ENCODE measurements at regions not wholly inside any gene's neighbourhood (a gene's known extent, or its start where the extent isn't known, plus 50 kb on each side); places are given as distances from the start of the nearest gene placed in this dataset.

GRCh38 chr7:27299861-27300260, 57.3 kb downstream of the EVX1 start:
- H3K4me2 ChIP-seq (ENCODE audit: unreplicated experiment): no peak overlapping the region
- no peaks in the 10 kb centered on the region for H4K20me1 ChIP-seq (ENCODE audit: insufficient read depth)
- DNase-seq: no peak
- no peak overlapping the region for H3K9ac ChIP-seq
- no peak for TF ChIP-seq EZH2phosphoT487 (IDR thresholded peaks at IDR 0.05; ENCODE audit: insufficient read depth, low read depth)
- no peak for TF ChIP-seq EZH2 (IDR thresholded peaks at IDR 0.05; ENCODE audit: insufficient read depth, poor library complexity, severe bottlenecking)
- H3K9me3 ChIP-seq (ENCODE audit: low read depth): no peaks in the 10 kb centered on the region
- no peak overlapping the region for H3K4me3 ChIP-seq
- 71 to 76% methylated on average over 3 of the region's 3 CpGs for WGBS, 2 experiments (ENCODE audit: low coverage in 1 of 2, low lambda C conversion rate in 2 of 2, missing lambda C conversion rate in 2 of 2)
- 0 out of 2 replicates have a peak, but pooled peaks cover 14% of the 10 kb centered on the region for H3F3A ChIP-seq (ENCODE audit: insufficient read depth)
- H3K4me1 ChIP-seq (ENCODE audit: insufficient read depth): no peaks in the 10 kb centered on the region
- no peaks in the 10 kb centered on the region for H3K9me2 ChIP-seq (ENCODE audit: insufficient read depth)
- no peaks in the 10 kb centered on the region for H3K27me3 ChIP-seq (replicated peaks; ENCODE audit: insufficient read depth)
- no peak overlapping the region for H3K27ac ChIP-seq
- H3K79me2 ChIP-seq (ENCODE audit: insufficient read depth): no peaks in the 10 kb centered on the region
- H2AFZ ChIP-seq: no peak overlapping the region
- in situ Hi-C loops (cut with MboI): no loop called here
- no peaks in the 10 kb centered on the region for H3K36me3 ChIP-seq (ENCODE audit: low read depth)

DNA sequence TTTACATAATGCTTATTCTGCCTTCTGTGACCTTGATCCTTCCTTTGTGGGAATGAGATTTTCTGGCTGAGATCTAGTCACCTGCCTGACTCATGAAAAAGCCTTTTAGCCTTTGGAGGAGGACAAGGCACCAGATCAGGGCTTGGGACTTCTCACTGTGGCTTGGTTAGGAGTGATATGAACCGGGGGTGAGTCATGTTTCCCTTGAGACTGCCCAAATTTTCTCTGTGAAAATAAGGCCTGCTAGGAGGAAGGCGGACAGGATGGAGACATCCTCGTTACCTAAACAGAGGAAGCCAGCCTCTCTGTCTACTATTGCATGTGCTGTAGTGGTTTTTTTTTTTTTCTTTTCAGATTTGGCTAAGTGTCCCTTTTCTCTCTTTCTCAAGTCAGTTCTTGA, 57.8 kb downstream of the EVX1 start:
- no peaks in the 10 kb centered on the region for H4K20me1 ChIP-seq (ENCODE audit: insufficient read depth)
- H3K27me3 ChIP-seq (replicated peaks; ENCODE audit: insufficient read depth): no peaks in the 10 kb centered on the region; the same call in 1 of the 2 replicates
- no peak overlapping the region for H2AFZ ChIP-seq
- no peak overlapping the region for H3K27ac ChIP-seq
- H3F3A ChIP-seq (ENCODE audit: insufficient read depth): 0 out of 2 replicates have a peak, but pooled peaks cover 14% of the 10 kb centered on the region
- H3K4me2 ChIP-seq (ENCODE audit: unreplicated experiment): no peak overlapping the region
- no peak for TF ChIP-seq EZH2phosphoT487 (IDR thresholded peaks at IDR 0.05; ENCODE audit: insufficient read depth, low read depth)
- TF ChIP-seq EZH2 (IDR thresholded peaks at IDR 0.05; ENCODE audit: insufficient read depth, poor library complexity, severe bottlenecking): no peak
- WGBS, 2 experiments (ENCODE audit: low coverage in 1 of 2, low lambda C conversion rate in 2 of 2, missing lambda C conversion rate in 2 of 2): 30 to 40% methylated on average over 3 of the region's 3 CpGs
- H3K4me3 ChIP-seq: no peak overlapping the region
- in situ Hi-C loops (cut with MboI): no loop called here
- no peaks in the 10 kb centered on the region for H3K4me1 ChIP-seq (ENCODE audit: insufficient read depth)
- H3K9me3 ChIP-seq (ENCODE audit: low read depth): no peaks in the 10 kb centered on the region
- H3K9ac ChIP-seq: no peak overlapping the region
- H3K79me2 ChIP-seq (ENCODE audit: insufficient read depth): no peaks in the 10 kb centered on the region
- peak; percentile 59 for DNase-seq
- H3K9me2 ChIP-seq (ENCODE audit: insufficient read depth): no peaks in the 10 kb centered on the region
- H3K36me3 ChIP-seq (ENCODE audit: low read depth): no peaks in the 10 kb centered on the region

DNA sequence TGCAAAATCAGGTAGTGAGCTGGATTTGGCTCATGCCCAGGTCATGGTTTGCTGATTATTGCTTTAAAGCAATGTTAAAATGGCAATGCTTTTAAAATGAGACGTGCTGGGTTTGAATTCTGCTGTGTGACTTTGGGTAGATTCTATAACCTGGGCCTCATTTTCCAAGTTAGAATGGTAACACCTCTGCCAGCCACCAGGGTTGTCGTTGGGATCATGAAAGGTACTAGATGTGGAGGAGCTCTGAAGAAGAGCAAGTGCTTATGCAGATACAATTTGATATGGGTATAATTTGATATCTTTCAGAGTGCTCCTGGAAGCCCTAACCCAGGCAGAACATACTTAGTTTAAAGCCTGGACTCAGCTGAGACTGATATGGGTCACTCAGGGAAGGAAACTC, 60.0 kb downstream of the EVX1 start:
- Histone ChIP-seq H3K27me3 (replicated peaks; ENCODE audit: insufficient read depth) (no peaks in the 10 kb centered on the region; the same call in 1 of the 2 replicates), H4K20me1 (ENCODE audit: insufficient read depth) (no peaks in the 10 kb centered on the region), H3K4me2 (ENCODE audit: unreplicated experiment) (no peak overlapping the region), H3K9ac (no peak overlapping the region), H2AFZ (no peak overlapping the region), H3K79me2 (ENCODE audit: insufficient read depth) (no peaks in the 10 kb centered on the region), H3K9me2 (ENCODE audit: insufficient read depth) (no peaks in the 10 kb centered on the region), H3K9me3 (ENCODE audit: low read depth) (no peaks in the 10 kb centered on the region), H3K4me3 (no peak overlapping the region), H3K36me3 (ENCODE audit: low read depth) (no peaks in the 10 kb centered on the region), H3F3A (ENCODE audit: insufficient read depth) (0 out of 2 replicates have a peak, but pooled peaks cover 14% of the 10 kb centered on the region), H3K4me1 (ENCODE audit: insufficient read depth) (no peaks in the 10 kb centered on the region), H3K27ac (no peak overlapping the region)
- in situ Hi-C loops (cut with MboI): no loop called here
- TF ChIP-seq EZH2 (IDR thresholded peaks at IDR 0.05; ENCODE audit: insufficient read depth, poor library complexity, severe bottlenecking): no peak
- no peak for TF ChIP-seq EZH2phosphoT487 (IDR thresholded peaks at IDR 0.05; ENCODE audit: insufficient read depth, low read depth)
- WGBS, 2 experiments (ENCODE audit: low coverage in 1 of 2, low lambda C conversion rate in 2 of 2, missing lambda C conversion rate in 2 of 2): 32 to 47% methylated on average over 2 of the region's 2 CpGs
- no peak for DNase-seq

- Histone ChIP-seq H3K27ac (no peak overlapping the region), H3K4me2 (ENCODE audit: unreplicated experiment) (no peak overlapping the region), H3K4me1 (ENCODE audit: insufficient read depth) (no peaks in the 10 kb centered on the region), H3K79me2 (ENCODE audit: insufficient read depth) (no peaks in the 10 kb centered on the region), H3F3A (ENCODE audit: insufficient read depth) (0 out of 2 replicates have a peak, but pooled peaks cover 14% of the 10 kb centered on the region), H2AFZ (no peak overlapping the region), H3K4me3 (no peak overlapping the region), H3K9me3 (ENCODE audit: low read depth) (no peaks in the 10 kb centered on the region), H3K9ac (no peak overlapping the region), H4K20me1 (ENCODE audit: insufficient read depth) (no peaks in the 10 kb centered on the region), H3K27me3 (replicated peaks; ENCODE audit: insufficient read depth) (no peaks in the 10 kb centered on the region; the same call in 1 of the 2 replicates), H3K9me2 (ENCODE audit: insufficient read depth) (no peaks in the 10 kb centered on the region), H3K36me3 (ENCODE audit: low read depth) (no peaks in the 10 kb centered on the region)
- 54 to 60% methylated on average over 5 of the region's 5 CpGs for WGBS, 2 experiments (ENCODE audit: low coverage in 1 of 2, low lambda C conversion rate in 2 of 2, missing lambda C conversion rate in 2 of 2)
- in situ Hi-C loops (cut with MboI): no loop called here
- no peak for TF ChIP-seq EZH2 (IDR thresholded peaks at IDR 0.05; ENCODE audit: insufficient read depth, poor library complexity, severe bottlenecking)
- TF ChIP-seq EZH2phosphoT487 (IDR thresholded peaks at IDR 0.05; ENCODE audit: insufficient read depth, low read depth): no peak
- DNase-seq: peak; percentile 10
Observed at GRCh38 chr7:27303026-27303425, 60.4 kb downstream of the EVX1 start.

DNA sequence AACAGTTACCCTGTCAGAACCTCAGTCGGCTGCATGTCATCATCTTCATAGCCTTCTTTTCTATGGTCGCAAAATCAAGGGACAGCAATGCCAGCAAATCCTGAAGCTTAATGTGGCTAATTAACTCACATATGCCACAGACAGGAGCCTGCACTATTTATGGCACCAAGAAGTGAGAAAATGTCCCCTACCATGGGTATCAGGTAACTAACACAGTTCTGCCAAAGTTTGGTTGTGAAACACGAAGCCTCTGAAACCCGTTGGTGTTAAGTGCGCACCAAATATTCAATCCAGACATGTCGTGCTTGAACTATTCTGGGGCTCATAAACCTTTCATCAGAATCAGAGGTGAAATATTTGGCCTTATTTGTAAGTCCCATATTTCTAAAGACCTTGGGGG, 63.3 kb downstream of the EVX1 start:
- in situ Hi-C loops (cut with MboI): no loop called here
- Histone ChIP-seq H3K79me2 (ENCODE audit: insufficient read depth) (no peaks in the 10 kb centered on the region), H2AFZ (no peak overlapping the region), H3K4me1 (ENCODE audit: insufficient read depth) (no peaks in the 10 kb centered on the region), H3K36me3 (ENCODE audit: low read depth) (no peaks in the 10 kb centered on the region), H3K4me2 (ENCODE audit: unreplicated experiment) (no peak overlapping the region), H3K9ac (no peak overlapping the region), H3F3A (ENCODE audit: insufficient read depth) (0 out of 2 replicates have a peak, but pooled peaks cover 5% of the 10 kb centered on the region), H3K27ac (no peak overlapping the region), H4K20me1 (ENCODE audit: insufficient read depth) (no peaks in the 10 kb centered on the region), H3K9me2 (ENCODE audit: insufficient read depth) (no peaks in the 10 kb centered on the region), H3K4me3 (no peak overlapping the region), H3K27me3 (replicated peaks; ENCODE audit: insufficient read depth) (no peaks in the 10 kb centered on the region; the same call in 1 of the 2 replicates), H3K9me3 (ENCODE audit: low read depth) (no peaks in the 10 kb centered on the region)
- TF ChIP-seq EZH2 (IDR thresholded peaks at IDR 0.05; ENCODE audit: insufficient read depth, poor library complexity, severe bottlenecking) (no peak), EZH2phosphoT487 (IDR thresholded peaks at IDR 0.05; ENCODE audit: insufficient read depth, low read depth) (no peak)
- no peak for DNase-seq
- 75 to 88% methylated on average over 6 of the region's 6 CpGs for WGBS, 2 experiments (ENCODE audit: low coverage in 1 of 2, low lambda C conversion rate in 2 of 2, missing lambda C conversion rate in 2 of 2)

Data from GM23248 (cell line).